H9 (cell line): ENCODE measurements at regions not wholly inside any gene's neighbourhood (a gene's known extent, or its start where the extent isn't known, plus 50 kb on each side); places are given as distances from the start of the nearest gene placed in this dataset.

Source experiments
- DNase-seq: peaks from one replicate; pipeline ENCODE4 v3.0.0-alpha.2; 2017
- H2AFZ ChIP-seq: one replicate; pipeline ENCODE4 v1.6.1; 2013; ENCODE audit warnings: mild to moderate bottlenecking, low read length, control low read depth, moderate library complexity
- H2AK5ac ChIP-seq: 2 replicates; pipeline ENCODE4 v1.6.1; 2013; ENCODE audit warnings: low read length, control low read depth, mixed read lengths; ENCODE audit not compliant: insufficient read length
- H2BK120ac ChIP-seq: one replicate; pipeline ENCODE4 v1.6.1; 2013; ENCODE audit warnings: low read depth, mild to moderate bottlenecking, low read length, control low read depth, inconsistent platforms; ENCODE audit not compliant: poor library complexity, severe bottlenecking
- H2BK12ac ChIP-seq: 2 replicates; pipeline ENCODE4 v1.6.1; 2013; ENCODE audit warnings: low read length, control low read depth, mixed read lengths, low read depth; ENCODE audit not compliant: insufficient read length
- H2BK15ac ChIP-seq: 2 replicates; pipeline ENCODE4 v1.6.1; 2013; ENCODE audit warnings: low read depth, low read length, control low read depth
- H2BK20ac ChIP-seq: one replicate; pipeline ENCODE4 v1.6.1; 2013; ENCODE audit warnings: low read depth, mild to moderate bottlenecking, low read length, control low read depth, inconsistent platforms; ENCODE audit not compliant: poor library complexity, severe bottlenecking
- H2BK5ac ChIP-seq: 2 replicates; pipeline ENCODE4 v1.6.1; 2013; ENCODE audit warnings: low read length, control low read depth, mixed read lengths; ENCODE audit not compliant: insufficient read length
- H3K14ac ChIP-seq: 2 replicates; pipeline ENCODE4 v1.6.1; 2013; ENCODE audit warnings: low read length, control low read depth; ENCODE audit not compliant: insufficient read depth
- H3K18ac ChIP-seq: 2 replicates; pipeline ENCODE4 v1.6.1; 2013; ENCODE audit warnings: low read depth, mild to moderate bottlenecking, mixed read lengths, low read length, control low read depth; ENCODE audit not compliant: insufficient read length
- H3K23ac ChIP-seq: 2 replicates; pipeline ENCODE4 v1.6.1; 2013; ENCODE audit warnings: low read length, control low read depth, mixed read lengths, low read depth; ENCODE audit not compliant: insufficient read length
- H3K23me2 ChIP-seq: 2 replicates; pipeline ENCODE4 v1.6.1; 2013; ENCODE audit warnings: low read depth, mild to moderate bottlenecking, mixed read lengths, low read length, control low read depth; ENCODE audit not compliant: insufficient read length, poor library complexity, severe bottlenecking
- H3K27ac ChIP-seq: 2 replicates; pipeline ENCODE4 v1.5.1; 2013; ENCODE audit warnings: low read length, control low read depth, mixed read lengths, low read depth; ENCODE audit not compliant: insufficient read length
- H3K27me3 ChIP-seq: 2 replicates; pipeline ENCODE4 v1.6.1; 2013; ENCODE audit warnings: low read length, control low read depth, inconsistent platforms; ENCODE audit not compliant: insufficient read depth
- H3K4ac ChIP-seq: 2 replicates; pipeline ENCODE4 v1.6.1; 2013; ENCODE audit warnings: low read depth, mild to moderate bottlenecking, control low read depth, inconsistent platforms, low read length, moderate library complexity
- H3K4me1 ChIP-seq: 2 replicates; pipeline ENCODE4 v1.6.1; 2013; ENCODE audit warnings: low read length, control low read depth, inconsistent platforms; ENCODE audit not compliant: insufficient read depth
- H3K4me2 ChIP-seq: 2 replicates; pipeline ENCODE4 v1.6.1; 2013; ENCODE audit warnings: low read length, control low read depth, mixed read lengths; ENCODE audit not compliant: insufficient read length, insufficient read depth
- H3K56ac ChIP-seq: 2 replicates; pipeline ENCODE4 v1.6.1; 2013; ENCODE audit warnings: low read depth, mild to moderate bottlenecking, mixed read lengths, low read length, control low read depth; ENCODE audit not compliant: insufficient read length
- H3K79me1 ChIP-seq: 2 replicates; pipeline ENCODE4 v1.6.1; 2013; ENCODE audit warnings: low read depth, mild to moderate bottlenecking, moderate library complexity, low read length, control low read depth, inconsistent platforms; ENCODE audit not compliant: insufficient read depth, poor library complexity, severe bottlenecking
- H3K79me2 ChIP-seq: 2 replicates; pipeline ENCODE4 v1.6.1; 2013; ENCODE audit warnings: low read length, control low read depth, inconsistent platforms; ENCODE audit not compliant: insufficient read depth
- H3K9ac ChIP-seq: 2 replicates; pipeline ENCODE4 v1.6.1; 2013; ENCODE audit warnings: low read length, control low read depth, mixed read lengths; ENCODE audit not compliant: insufficient read length; ENCODE audit errors: extremely low read depth
- H3K9me3 ChIP-seq: one replicate; pipeline ENCODE4 v1.6.1; 2013; ENCODE audit warnings: low read depth, low read length, inconsistent platforms; ENCODE audit not compliant: control insufficient read depth
- H3T11ph ChIP-seq: one replicate; pipeline ENCODE4 v1.6.1; 2013; ENCODE audit warnings: mild to moderate bottlenecking, low read length, control low read depth, inconsistent platforms
- H4K20me1 ChIP-seq: one replicate; pipeline ENCODE4 v1.6.1; 2013; ENCODE audit not compliant: control insufficient read depth, insufficient read length, insufficient read depth
- H4K5ac ChIP-seq: 2 replicates; pipeline ENCODE4 v1.6.1; 2013; ENCODE audit warnings: low read depth, mild to moderate bottlenecking, mixed read lengths, low read length, control low read depth; ENCODE audit not compliant: insufficient read length
- H4K8ac ChIP-seq: replicated peaks from 2 replicates; pipeline ENCODE4 v1.6.1; 2013; ENCODE audit warnings: low read length, control low read depth, mixed read lengths, low read depth; ENCODE audit not compliant: insufficient read length
- H4K91ac ChIP-seq: 2 replicates; pipeline ENCODE4 v1.6.1; 2013; ENCODE audit warnings: low read depth, mild to moderate bottlenecking, moderate library complexity, mixed read lengths, low read length, control low read depth; ENCODE audit not compliant: insufficient read length
- H3K27ac Mint-ChIP-seq, 3 experiments: 2 replicates in 2 of 3; 3 replicates in 1 of 3; pipeline ENCODE4 v1.8.0; 2020 to 2021; ENCODE audit warnings: mixed read lengths in 3 of 3, mild to moderate bottlenecking in 1 of 3, moderate library complexity in 1 of 3
- H3K27me3 Mint-ChIP-seq: 2 replicates; pipeline ENCODE4 v1.8.0; 2021; ENCODE audit warnings: low read depth, mild to moderate bottlenecking, moderate library complexity, mixed read lengths
- H3K36me3 Mint-ChIP-seq, 3 experiments: 2 replicates in 2 of 3; 3 replicates in 1 of 3; pipeline ENCODE4 v1.8.0; 2020 to 2021; ENCODE audit warnings: low read depth in 3 of 3, mixed read lengths in 3 of 3; ENCODE audit not compliant: insufficient read depth in 1 of 3
- H3K4me1 Mint-ChIP-seq, 2 experiments: 2 replicates each; pipeline ENCODE4 v1.8.0; 2020; ENCODE audit warnings: mixed read lengths in 2 of 2
- H3K4me3 Mint-ChIP-seq, 2 experiments: 2 replicates in 1 of 2; 3 replicates in 1 of 2; pipeline ENCODE4 v1.8.0; 2020 to 2021; ENCODE audit warnings: mild to moderate bottlenecking in 2 of 2, mixed read lengths in 2 of 2, moderate library complexity in 1 of 2
- H3K9me3 Mint-ChIP-seq, 2 experiments: 2 replicates in 1 of 2; 3 replicates in 1 of 2; pipeline ENCODE4 v1.8.0; 2020; ENCODE audit warnings: mild to moderate bottlenecking in 2 of 2, mixed read lengths in 2 of 2, moderate library complexity in 1 of 2
- CTCF ChIP-seq: fragments of 200-600 bp; sonication (generic); conservative IDR thresholded peaks from 3 replicates; pipeline ENCODE4 v1.8.0; 2021; ENCODE audit warnings: antibody characterized with exemption, mild to moderate bottlenecking
- WGBS: extraction: QIAGEN DNeasy Blood & Tissue Kit; methylation state at CpG from one replicate; pipeline ENCODE4 v1.1.7; 2013; ENCODE audit warnings: missing lambda C conversion rate, low lambda C conversion rate, mixed read lengths; ENCODE audit not compliant: insufficient read length; ENCODE audit errors: extremely low coverage; 5-methylcytosine and 5-hydroxymethylcytosine counted together

- Histone ChIP-seq H2BK15ac (no peak overlapping the region), H4K5ac (no peak overlapping the region), H3K18ac (no peak overlapping the region), H3K4me1 (no peaks in the 10 kb centered on the region), H2BK5ac (no peak overlapping the region), H2AFZ (no peak overlapping the region), H2BK12ac (no peak overlapping the region), H2BK20ac (no peak overlapping the region), H3K14ac (no peak overlapping the region), H3K23me2 (no peaks in the 10 kb centered on the region), H3K4me2 (no peak overlapping the region), H3K9ac (no peak overlapping the region), H3K9me3 (no peaks in the 10 kb centered on the region), H2AK5ac (no peak overlapping the region), H4K20me1 (no peaks in the 10 kb centered on the region), H3T11ph (no peak overlapping the region), H3K79me1 (no peaks in the 10 kb centered on the region), H3K27ac (no peak overlapping the region), H3K79me2 (no peaks in the 10 kb centered on the region), H3K4ac (no peak overlapping the region), H3K23ac (no peak overlapping the region), H3K56ac (no peak overlapping the region), H2BK120ac (no peak overlapping the region), H3K27me3 (no peaks in the 10 kb centered on the region), H4K8ac (no peak overlapping the region), H4K91ac (no peak overlapping the region)
- H3K9me3 Mint-ChIP-seq, result peaks cover 12 to 15% of the 10 kb centered on the region in 2 experiments
- peaks cover 2% of the 10 kb centered on the region; the same call in 1 of the 2 replicates for H3K27me3 Mint-ChIP-seq
- no peak overlapping the region; a peak in 1 of 7 replicates for H3K27ac Mint-ChIP-seq
- no peak overlapping the region for H3K4me3 Mint-ChIP-seq
- DNase-seq, result no peak
- H3K36me3 Mint-ChIP-seq, result peaks cover 1 to 17% (median 12%) of the 10 kb centered on the region in 3 experiments; a peak in 4 of 7 replicates
- H3K4me1 Mint-ChIP-seq, result peaks cover 9% of the 10 kb centered on the region in 2 experiments
- TF ChIP-seq CTCF, result no peak
- no CpG with 5 or more reads among the region's 1 CpG for WGBS
Measured at GRCh38 chr5:33361781-33362180, 79.0 kb upstream of the TARS1 start.
